Ovary (tissue), 7 donors: ENCODE measurements at regions not wholly inside any gene's neighbourhood (a gene's known extent, or its start where the extent isn't known, plus 50 kb on each side); places are given as distances from the start of the nearest gene placed in this dataset.

ENCODE experiments used
- DNase-seq, 5 donors: peaks; one replicate each; pipeline ENCODE4 v3.0.0-alpha.2; 2019 to 2020
- H3K27ac ChIP-seq, 2 donors: fragments of 200-600 bp; one replicate each; pipeline versions ENCODE4 v1.5.1 to v1.8.0; 2019 to 2022
- H3K27me3 ChIP-seq: fragments of 200-600 bp; one replicate; pipeline ENCODE4 v1.8.0; 2022
- H3K36me3 ChIP-seq: fragments of 200-600 bp; sonication (generic); one replicate; pipeline ENCODE4 v1.5.1; 2019
- H3K4me1 ChIP-seq: one replicate; pipeline ENCODE4 v1.8.1; 2013; ENCODE audit warnings: mild to moderate bottlenecking, moderate library complexity; ENCODE audit not compliant: insufficient read depth
- H3K4me3 ChIP-seq: fragments of 200-600 bp; sonication (generic); one replicate; pipeline ENCODE4 v1.5.1; 2017
- H3K9me3 ChIP-seq, 2 donors: fragments of 200-600 bp in 1 of 2; sonication (generic) in 1 of 2; one replicate each; pipeline versions ENCODE4 v1.5.1 to v1.8.1; 2013 to 2019; ENCODE audit warnings: mild to moderate bottlenecking in 1 of 2, moderate library complexity in 1 of 2
- EP300 ChIP-seq: sonication (generic); formaldehyde crosslinking; IDR thresholded peaks from one replicate; pipeline ENCODE4 v1.6.1; 2017; ENCODE audit warnings: antibody characterized with exemption
- POLR2A ChIP-seq: fragments of 450-650 bp; IDR thresholded peaks from one replicate; pipeline ENCODE4 v1.6.1; 2017; ENCODE audit warnings: antibody characterized with exemption, mild to moderate bottlenecking, moderate library complexity
- WGBS, 3 donors: extraction: QIAGEN DNeasy Blood & Tissue Kit in 1 of 3; methylation state at CpG; one replicate each; pipeline versions ENCODE4 v1.1.5 to v1.1.7; 2013 to 2017; 5-methylcytosine and 5-hydroxymethylcytosine counted together
- intact Hi-C, 4 donors: fragments of 100-400 bp; cut with DNase I; formaldehyde crosslinking; loops; one replicate each; pipeline versions ENCODE4 v1.11.0 to v1.15.1; 2022 to 2023
- TF ChIP-seq, protein P1 (sequence below), 3 donors: fragments of 450-650 bp in 2 of 3; fragments of 200-600 bp in 1 of 3; IDR thresholded peaks; one replicate each; pipeline versions ENCODE4 v1.5.1 to v1.8.0; 2016 to 2022; ENCODE audit warnings: antibody characterized with exemption in 3 of 3, mild to moderate bottlenecking in 1 of 3
- donor health status: DM: no; HTN: no; CAD: no; lungs with moderate emphysema.
- donor health status: DM: no; HTN: no; CAD: no.
- donor health status: Bipolar disorder and iron deficiency.
- donor health status: DM: no; HTN: no; CAD: no.
- donor health status: DM: yes; HTN: yes; CAD: no.

DNA sequence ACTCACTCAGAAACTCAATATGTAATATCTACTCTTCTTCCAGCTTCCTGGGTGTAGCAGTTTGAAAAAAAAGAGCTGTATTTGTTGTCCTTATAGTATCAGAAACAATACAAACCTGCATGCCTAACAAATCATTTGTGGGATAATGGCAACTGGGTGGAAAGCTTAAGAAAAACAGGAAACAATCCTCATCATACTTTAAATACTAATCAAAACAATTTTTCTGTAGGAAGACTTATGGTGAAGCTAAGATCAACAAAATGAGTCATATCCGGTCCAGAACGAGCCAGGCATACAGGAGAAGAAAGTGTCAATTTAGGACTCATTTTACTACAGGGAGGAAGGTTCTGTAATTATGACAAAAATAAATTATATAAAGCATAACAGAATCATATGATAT is 181.8 kb upstream of the ADGRL4 start:
- Histone ChIP-seq H3K4me3 (no peak overlapping the region), H3K27ac (no peak overlapping the region), H3K27me3 (no peaks in the 10 kb centered on the region), H3K4me1 (peaks cover under 1% of the 10 kb centered on the region), H3K36me3 (no peaks in the 10 kb centered on the region), H3K9me3 (no peaks in the 10 kb centered on the region)
- TF ChIP-seq POLR2A (no peak), EP300 (no peak)
- TF ChIP-seq, protein P1, sequence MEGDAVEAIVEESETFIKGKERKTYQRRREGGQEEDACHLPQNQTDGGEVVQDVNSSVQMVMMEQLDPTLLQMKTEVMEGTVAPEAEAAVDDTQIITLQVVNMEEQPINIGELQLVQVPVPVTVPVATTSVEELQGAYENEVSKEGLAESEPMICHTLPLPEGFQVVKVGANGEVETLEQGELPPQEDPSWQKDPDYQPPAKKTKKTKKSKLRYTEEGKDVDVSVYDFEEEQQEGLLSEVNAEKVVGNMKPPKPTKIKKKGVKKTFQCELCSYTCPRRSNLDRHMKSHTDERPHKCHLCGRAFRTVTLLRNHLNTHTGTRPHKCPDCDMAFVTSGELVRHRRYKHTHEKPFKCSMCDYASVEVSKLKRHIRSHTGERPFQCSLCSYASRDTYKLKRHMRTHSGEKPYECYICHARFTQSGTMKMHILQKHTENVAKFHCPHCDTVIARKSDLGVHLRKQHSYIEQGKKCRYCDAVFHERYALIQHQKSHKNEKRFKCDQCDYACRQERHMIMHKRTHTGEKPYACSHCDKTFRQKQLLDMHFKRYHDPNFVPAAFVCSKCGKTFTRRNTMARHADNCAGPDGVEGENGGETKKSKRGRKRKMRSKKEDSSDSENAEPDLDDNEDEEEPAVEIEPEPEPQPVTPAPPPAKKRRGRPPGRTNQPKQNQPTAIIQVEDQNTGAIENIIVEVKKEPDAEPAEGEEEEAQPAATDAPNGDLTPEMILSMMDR (IDR thresholded peaks at IDR 0.05), result no peak
- intact Hi-C loops, result no loop called here
- WGBS, 3 donors, result 13 to 30% (median 25%) methylated on average over 2 of the region's 2 CpGs
- no peak for DNase-seq

DNA sequence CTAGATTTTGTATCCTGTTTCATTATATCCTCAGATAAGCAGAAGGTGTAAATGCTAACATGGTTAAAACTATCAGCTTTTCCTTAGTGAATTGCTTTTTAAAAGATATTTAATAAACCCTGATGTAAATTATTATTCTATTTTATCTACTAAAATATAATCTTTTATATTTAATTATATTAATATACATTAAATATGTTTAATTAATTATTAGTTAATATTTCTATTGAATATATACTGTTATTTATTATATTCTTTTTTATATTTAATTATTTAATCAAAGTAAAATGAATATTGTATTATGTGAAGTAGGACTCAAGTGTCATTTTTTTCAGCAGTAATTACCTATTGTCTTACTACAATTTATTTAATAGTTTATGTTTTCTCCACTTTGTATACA is 179.7 kb upstream of the ADGRL4 start:
- no peaks in the 10 kb centered on the region for H3K36me3 ChIP-seq
- H3K9me3 ChIP-seq, result no peaks in the 10 kb centered on the region
- no peak overlapping the region for H3K27ac ChIP-seq
- no peaks in the 10 kb centered on the region for H3K4me1 ChIP-seq
- no peak overlapping the region for H3K4me3 ChIP-seq
- TF ChIP-seq POLR2A (no peak), EP300 (no peak)
- TF ChIP-seq, protein P1 (IDR thresholded peaks at IDR 0.05), result no peak
- intact Hi-C loops, result no loop called here
- no peak for DNase-seq
- no peaks in the 10 kb centered on the region for H3K27me3 ChIP-seq

DNA sequence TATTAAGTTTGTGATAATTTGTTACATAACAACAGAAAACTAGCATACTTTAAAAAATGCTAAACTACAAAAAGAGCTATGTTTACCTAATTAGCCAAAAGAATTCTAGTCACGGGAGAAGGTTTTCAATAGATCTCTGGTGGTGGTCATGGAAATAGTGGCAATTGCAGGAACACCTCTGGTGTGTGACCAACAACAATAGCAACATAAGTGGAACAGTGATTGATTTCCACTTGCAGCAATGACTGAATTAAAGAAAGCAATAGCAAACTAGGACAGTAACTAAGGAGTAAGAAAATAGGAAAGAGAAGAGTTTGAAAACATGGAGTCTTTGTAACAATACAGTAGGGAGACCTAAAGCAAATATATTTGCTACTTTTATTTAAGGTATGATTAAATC is 171.3 kb upstream of the ADGRL4 start:
- no peak overlapping the region for H3K4me3 ChIP-seq
- H3K36me3 ChIP-seq, result no peaks in the 10 kb centered on the region
- no peak overlapping the region for H3K27ac ChIP-seq
- WGBS, 3 donors, result 65 to 90% (median 84%) methylated on average over 1 of the region's 1 CpG
- intact Hi-C loops, result no loop called here
- H3K27me3 ChIP-seq, result no peaks in the 10 kb centered on the region
- TF ChIP-seq EP300 (no peak), POLR2A (no peak)
- TF ChIP-seq, protein P1 (IDR thresholded peaks at IDR 0.05), result no peak
- no peaks in the 10 kb centered on the region for H3K4me1 ChIP-seq
- H3K9me3 ChIP-seq, result no peaks in the 10 kb centered on the region
- DNase-seq, result no peak

DNA sequence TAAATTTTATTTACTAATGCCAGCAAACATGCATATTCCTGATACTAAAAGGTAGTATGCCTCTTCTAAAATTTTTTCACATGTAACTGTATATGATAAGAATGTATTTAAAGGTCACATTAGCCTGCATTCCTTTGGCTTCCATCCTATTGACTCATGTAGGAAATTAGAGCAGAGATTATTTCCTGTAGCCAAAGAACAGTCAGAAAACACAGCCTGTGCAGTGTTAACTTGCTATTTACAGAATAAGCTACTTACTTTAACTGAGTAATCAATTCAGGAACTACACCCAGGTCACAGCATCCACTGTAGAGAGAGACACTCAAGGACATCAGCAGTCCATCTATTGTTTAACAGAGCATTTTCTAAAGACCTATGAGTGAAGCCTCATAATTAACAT is 154.5 kb upstream of the ADGRL4 start:
- DNase-seq, result no peak
- intact Hi-C loops, result no loop called here
- Histone ChIP-seq H3K36me3 (no peaks in the 10 kb centered on the region), H3K9me3 (no peaks in the 10 kb centered on the region), H3K4me1 (no peaks in the 10 kb centered on the region), H3K27me3 (no peaks in the 10 kb centered on the region), H3K4me3 (no peak overlapping the region), H3K27ac (no peak overlapping the region)
- TF ChIP-seq, protein P1 (IDR thresholded peaks at IDR 0.05), result no peak
- no peak for TF ChIP-seq POLR2A
- TF ChIP-seq EP300, result no peak

DNA sequence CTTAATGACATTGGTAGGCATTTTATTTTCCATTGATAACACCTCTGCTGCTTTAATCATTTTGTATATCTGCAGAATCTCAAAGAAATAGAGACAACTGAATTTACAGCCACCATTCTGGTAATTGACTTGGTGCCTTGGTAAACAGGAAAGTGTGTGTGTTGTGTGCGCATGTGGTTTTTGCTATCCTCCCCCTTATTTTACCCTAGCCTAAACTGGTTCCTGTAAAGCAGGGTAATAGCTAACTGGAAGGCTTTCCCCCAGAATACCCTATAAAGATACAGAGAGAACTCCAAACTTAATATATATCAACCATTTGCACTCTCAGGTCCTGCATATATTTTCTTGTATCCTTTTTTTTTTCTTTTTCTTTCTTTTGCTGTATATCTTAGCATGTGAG is 149.5 kb upstream of the ADGRL4 start:
- DNase-seq, result no peak
- WGBS, 3 donors, result 88 to 95% (median 95%) methylated on average over 1 of the region's 1 CpG
- no peaks in the 10 kb centered on the region for H3K9me3 ChIP-seq
- H3K4me3 ChIP-seq, result no peak overlapping the region
- intact Hi-C loops, result no loop called here
- H3K36me3 ChIP-seq, result no peaks in the 10 kb centered on the region
- H3K4me1 ChIP-seq, result no peaks in the 10 kb centered on the region
- H3K27me3 ChIP-seq, result no peaks in the 10 kb centered on the region
- TF ChIP-seq, protein P1 (IDR thresholded peaks at IDR 0.05), result no peak
- TF ChIP-seq POLR2A, result no peak
- no peak for TF ChIP-seq EP300
- no peak overlapping the region for H3K27ac ChIP-seq
